HL-60 (cell line): ENCODE measurements at regions not wholly inside any gene's neighbourhood (a gene's known extent, or its start where the extent isn't known, plus 50 kb on each side); places are given as distances from the start of the nearest gene placed in this dataset.

ENCODE experiments used
- DNase-seq, 2 experiments: peaks; one replicate each; pipeline ENCODE4 v3.0.0-alpha.2; 2010 to 2020; ENCODE audit warnings: low read depth in 1 of 2, low spot score in 1 of 2
- H3K27ac ChIP-seq: fragments of 250-450 bp; sonication (Bioruptor Pico); replicated peaks from 2 replicates; pipeline ENCODE4 v1.5.1; 2020; ENCODE audit warnings: mild to moderate bottlenecking, moderate library complexity
- H3K27me3 ChIP-seq: fragments of 250-450 bp; sonication (Bioruptor Pico); 2 replicates; pipeline ENCODE4 v1.5.1; 2021; ENCODE audit warnings: mild to moderate bottlenecking, moderate library complexity; ENCODE audit not compliant: insufficient read depth, poor library complexity, severe bottlenecking
- H3K4me3 ChIP-seq: replicated peaks from 2 replicates; pipeline ENCODE4 v1.5.1; 2011; ENCODE audit warnings: mild to moderate bottlenecking, control low read depth, low read length; ENCODE audit not compliant: insufficient read depth
- GABPA ChIP-seq: IDR thresholded peaks from 2 replicates; pipeline ENCODE4 v1.6.1; 2012; ENCODE audit warnings: low read depth
- POLR2AphosphoS5 ChIP-seq: IDR thresholded peaks from 2 replicates; pipeline ENCODE4 v1.6.1; 2012; ENCODE audit warnings: low read depth
- SPI1 ChIP-seq: IDR thresholded peaks from 2 replicates; pipeline ENCODE4 v1.6.1; 2012; ENCODE audit warnings: low read depth, mild to moderate bottlenecking, borderline replicate concordance
- TF ChIP-seq, protein P1 (sequence below): IDR thresholded peaks from one replicate; pipeline ENCODE4 v1.5.1; 2011; ENCODE audit warnings: low read length, control low read depth, inconsistent platforms; ENCODE audit not compliant: insufficient read depth
- TF ChIP-seq, protein P2 (sequence below): IDR thresholded peaks from 2 replicates; pipeline ENCODE4 v1.6.1; 2012; ENCODE audit warnings: low read depth; ENCODE audit not compliant: insufficient replicate concordance

- no peaks in the 10 kb centered on the region for H3K27me3 ChIP-seq
- no peak overlapping the region for H3K4me3 ChIP-seq
- TF ChIP-seq POLR2AphosphoS5 (no peak), SPI1 (no peak)
- no peak overlapping the region for H3K27ac ChIP-seq
- no peak for DNase-seq
Measured at GRCh38 chr7:98729121-98729520, 112.0 kb downstream of the NPTX2 start.

DNA sequence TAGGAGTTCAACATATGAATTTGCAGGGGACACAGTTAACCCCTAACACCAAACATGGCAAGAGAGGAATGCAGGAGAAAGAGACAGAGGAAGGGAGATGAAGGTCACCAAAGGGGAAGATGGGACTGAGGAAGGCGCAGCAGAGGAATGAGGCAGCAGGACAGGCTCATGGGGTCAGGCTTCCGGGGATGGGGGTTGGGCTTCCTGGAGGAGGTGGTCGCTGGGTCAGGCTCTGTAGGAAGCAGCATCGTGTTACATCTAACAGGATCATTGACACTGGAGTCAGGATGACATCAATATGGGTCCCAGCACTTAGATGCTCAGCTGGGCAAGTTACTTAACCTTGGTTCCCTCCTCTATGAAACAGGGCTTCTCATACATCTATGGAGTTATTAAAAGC lies 113.2 kb downstream of the NPTX2 start:
- TF ChIP-seq GABPA (no peak), SPI1 (no peak), POLR2AphosphoS5 (no peak)
- TF ChIP-seq, protein P1, sequence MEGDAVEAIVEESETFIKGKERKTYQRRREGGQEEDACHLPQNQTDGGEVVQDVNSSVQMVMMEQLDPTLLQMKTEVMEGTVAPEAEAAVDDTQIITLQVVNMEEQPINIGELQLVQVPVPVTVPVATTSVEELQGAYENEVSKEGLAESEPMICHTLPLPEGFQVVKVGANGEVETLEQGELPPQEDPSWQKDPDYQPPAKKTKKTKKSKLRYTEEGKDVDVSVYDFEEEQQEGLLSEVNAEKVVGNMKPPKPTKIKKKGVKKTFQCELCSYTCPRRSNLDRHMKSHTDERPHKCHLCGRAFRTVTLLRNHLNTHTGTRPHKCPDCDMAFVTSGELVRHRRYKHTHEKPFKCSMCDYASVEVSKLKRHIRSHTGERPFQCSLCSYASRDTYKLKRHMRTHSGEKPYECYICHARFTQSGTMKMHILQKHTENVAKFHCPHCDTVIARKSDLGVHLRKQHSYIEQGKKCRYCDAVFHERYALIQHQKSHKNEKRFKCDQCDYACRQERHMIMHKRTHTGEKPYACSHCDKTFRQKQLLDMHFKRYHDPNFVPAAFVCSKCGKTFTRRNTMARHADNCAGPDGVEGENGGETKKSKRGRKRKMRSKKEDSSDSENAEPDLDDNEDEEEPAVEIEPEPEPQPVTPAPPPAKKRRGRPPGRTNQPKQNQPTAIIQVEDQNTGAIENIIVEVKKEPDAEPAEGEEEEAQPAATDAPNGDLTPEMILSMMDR, result no peak
- TF ChIP-seq, protein P2, sequence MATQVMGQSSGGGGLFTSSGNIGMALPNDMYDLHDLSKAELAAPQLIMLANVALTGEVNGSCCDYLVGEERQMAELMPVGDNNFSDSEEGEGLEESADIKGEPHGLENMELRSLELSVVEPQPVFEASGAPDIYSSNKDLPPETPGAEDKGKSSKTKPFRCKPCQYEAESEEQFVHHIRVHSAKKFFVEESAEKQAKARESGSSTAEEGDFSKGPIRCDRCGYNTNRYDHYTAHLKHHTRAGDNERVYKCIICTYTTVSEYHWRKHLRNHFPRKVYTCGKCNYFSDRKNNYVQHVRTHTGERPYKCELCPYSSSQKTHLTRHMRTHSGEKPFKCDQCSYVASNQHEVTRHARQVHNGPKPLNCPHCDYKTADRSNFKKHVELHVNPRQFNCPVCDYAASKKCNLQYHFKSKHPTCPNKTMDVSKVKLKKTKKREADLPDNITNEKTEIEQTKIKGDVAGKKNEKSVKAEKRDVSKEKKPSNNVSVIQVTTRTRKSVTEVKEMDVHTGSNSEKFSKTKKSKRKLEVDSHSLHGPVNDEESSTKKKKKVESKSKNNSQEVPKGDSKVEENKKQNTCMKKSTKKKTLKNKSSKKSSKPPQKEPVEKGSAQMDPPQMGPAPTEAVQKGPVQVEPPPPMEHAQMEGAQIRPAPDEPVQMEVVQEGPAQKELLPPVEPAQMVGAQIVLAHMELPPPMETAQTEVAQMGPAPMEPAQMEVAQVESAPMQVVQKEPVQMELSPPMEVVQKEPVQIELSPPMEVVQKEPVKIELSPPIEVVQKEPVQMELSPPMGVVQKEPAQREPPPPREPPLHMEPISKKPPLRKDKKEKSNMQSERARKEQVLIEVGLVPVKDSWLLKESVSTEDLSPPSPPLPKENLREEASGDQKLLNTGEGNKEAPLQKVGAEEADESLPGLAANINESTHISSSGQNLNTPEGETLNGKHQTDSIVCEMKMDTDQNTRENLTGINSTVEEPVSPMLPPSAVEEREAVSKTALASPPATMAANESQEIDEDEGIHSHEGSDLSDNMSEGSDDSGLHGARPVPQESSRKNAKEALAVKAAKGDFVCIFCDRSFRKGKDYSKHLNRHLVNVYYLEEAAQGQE, result no peak
- H3K27ac ChIP-seq, result no peak overlapping the region
- H3K4me3 ChIP-seq, result no peak overlapping the region
- H3K27me3 ChIP-seq, result no peaks in the 10 kb centered on the region
- no peak for DNase-seq

GRCh38 chr7:98731651-98732050 lies 114.6 kb downstream of the NPTX2 start:
- no peak overlapping the region for H3K27ac ChIP-seq
- DNase-seq, result no peak
- TF ChIP-seq SPI1 (no peak), POLR2AphosphoS5 (no peak), GABPA (no peak)
- TF ChIP-seq, protein P1, result no peak
- TF ChIP-seq, protein P2, result no peak
- H3K27me3 ChIP-seq, result no peaks in the 10 kb centered on the region
- no peak overlapping the region for H3K4me3 ChIP-seq

DNA sequence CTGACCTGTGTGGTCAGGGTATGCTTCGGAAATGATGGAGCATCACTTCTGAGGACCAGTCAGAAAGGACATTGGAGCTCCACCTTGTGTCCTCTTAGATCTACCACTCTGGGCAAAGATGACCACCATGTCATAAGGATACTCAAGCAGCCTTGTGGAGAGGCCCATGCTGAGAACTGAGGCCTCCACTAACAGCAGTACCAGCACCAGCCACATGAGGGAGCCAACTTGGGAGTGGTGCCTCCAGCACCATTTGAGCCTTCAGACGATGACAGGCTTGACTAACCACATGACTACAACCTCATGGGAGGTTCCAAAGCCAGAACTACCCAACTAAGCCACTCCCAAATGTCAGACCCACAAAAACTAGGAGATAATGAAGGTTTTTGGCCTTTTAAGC lies 116.0 kb downstream of the NPTX2 start:
- peak; percentile 45 to 58 for DNase-seq
- Histone ChIP-seq H3K27me3 (no peaks in the 10 kb centered on the region), H3K27ac (no peak overlapping the region), H3K4me3 (no peak overlapping the region)
- TF ChIP-seq, protein P1, result peak; percentile 64
- TF ChIP-seq, protein P2, result no peak
- no peak for TF ChIP-seq POLR2AphosphoS5
